ENCODE measurements at regions not wholly inside any gene's neighbourhood (a gene's known extent, or its start where the extent isn't known, plus 50 kb on each side); places are given as distances from the start of the nearest gene placed in this dataset.
A peak's percentile ranks its signal among the peaks of the same experiment; 100 is the strongest.

GRCh38 chr14:82647088-82647810, 1113.6 kb upstream of the SEL1L start:
- CTCF ChIA-PET, result no interaction called here
- DNase-seq (ENCODE audit: unreplicated experiment), result no peak
- H3K27me3 Mint-ChIP-seq (ENCODE audit: insufficient read depth, unreplicated experiment), result no peaks in the 10 kb centered on the region
- no peak overlapping the region for H3K4me3 Mint-ChIP-seq (ENCODE audit: unreplicated experiment)
- intact Hi-C loops (cut with micrococcal nuclease), result no loop called here
- H3K27ac Mint-ChIP-seq (ENCODE audit: low read depth, unreplicated experiment), result no peak overlapping the region
- H3K4me1 Mint-ChIP-seq (ENCODE audit: insufficient read depth, unreplicated experiment), result no peaks in the 10 kb centered on the region
- no peak for TF ChIP-seq CTCF (IDR thresholded peaks at IDR 0.05; ENCODE audit: unreplicated experiment)
- POLR2A ChIA-PET, result interaction anchor here (0.9 kb wide), 1 partner anchor 8 kb away, joined by 3 read pairs; no protein-coding TSS in a partner anchor
- H3K36me3 Mint-ChIP-seq (ENCODE audit: insufficient read depth, unreplicated experiment), result no peaks in the 10 kb centered on the region
- H3K9me3 Mint-ChIP-seq (ENCODE audit: unreplicated experiment), result peaks cover 12% of the 10 kb centered on the region
- BruUV-seq (replicated peaks), result no TSS peak

- H3K9me3 Mint-ChIP-seq (ENCODE audit: unreplicated experiment), result no peaks in the 10 kb centered on the region
- BruUV-seq (replicated peaks), result no TSS peak
- H3K4me1 Mint-ChIP-seq (ENCODE audit: insufficient read depth, unreplicated experiment), result no peaks in the 10 kb centered on the region
- no peak for DNase-seq (ENCODE audit: unreplicated experiment)
- ChIA-PET CTCF (interaction anchor here (1.0 kb wide), 1 partner anchor 29 kb away, joined by 3 read pairs; no protein-coding TSS in a partner anchor), POLR2A (interaction anchor here (0.6 to 0.7 kb wide), 2 partner anchors 9 to 14 kb away, joined by 3 read pairs; no protein-coding TSS in a partner anchor)
- no peak overlapping the region for H3K27ac Mint-ChIP-seq (ENCODE audit: low read depth, unreplicated experiment)
- H3K36me3 Mint-ChIP-seq (ENCODE audit: insufficient read depth, unreplicated experiment), result no peaks in the 10 kb centered on the region
- intact Hi-C loops (cut with micrococcal nuclease), result no loop called here
- no peak for TF ChIP-seq CTCF (IDR thresholded peaks at IDR 0.05; ENCODE audit: unreplicated experiment)
- no peak overlapping the region for H3K4me3 Mint-ChIP-seq (ENCODE audit: unreplicated experiment)
- H3K27me3 Mint-ChIP-seq (ENCODE audit: insufficient read depth, unreplicated experiment), result no peaks in the 10 kb centered on the region
Observed at GRCh38 chr14:82655770-82656169, 1122.1 kb upstream of the SEL1L start.

- Mint-ChIP-seq H3K9me3 (ENCODE audit: unreplicated experiment) (no peaks in the 10 kb centered on the region), H3K4me1 (ENCODE audit: insufficient read depth, unreplicated experiment) (no peaks in the 10 kb centered on the region), H3K4me3 (ENCODE audit: unreplicated experiment) (no peak overlapping the region), H3K36me3 (ENCODE audit: insufficient read depth, unreplicated experiment) (no peaks in the 10 kb centered on the region), H3K27ac (ENCODE audit: low read depth, unreplicated experiment) (no peak overlapping the region), H3K27me3 (ENCODE audit: insufficient read depth, unreplicated experiment) (no peaks in the 10 kb centered on the region)
- DNase-seq (ENCODE audit: unreplicated experiment), result peak; percentile 28
- intact Hi-C loops (cut with micrococcal nuclease), result no loop called here
- BruUV-seq (replicated peaks), result no TSS peak
- no peak for TF ChIP-seq CTCF (IDR thresholded peaks at IDR 0.05; ENCODE audit: unreplicated experiment)
- ChIA-PET CTCF (interaction anchor here (0.6 kb wide), 1 partner anchor 13 kb away, joined by 4 read pairs; no protein-coding TSS in a partner anchor), POLR2A (no interaction called here)
Observed at GRCh38 chr14:82657186-82657675, 1123.6 kb upstream of the SEL1L start.

GRCh38 chr14:82661258-82661657, 1127.6 kb upstream of the SEL1L start:
- POLR2A ChIA-PET, result interaction anchor here (0.6 kb wide), 1 partner anchor 1055 kb away, joined by 3 read pairs; no protein-coding TSS in a partner anchor
- TF ChIP-seq CTCF (IDR thresholded peaks at IDR 0.05; ENCODE audit: unreplicated experiment), result no peak
- Mint-ChIP-seq H3K4me3 (ENCODE audit: unreplicated experiment) (no peak overlapping the region), H3K27ac (ENCODE audit: low read depth, unreplicated experiment) (no peak overlapping the region), H3K9me3 (ENCODE audit: unreplicated experiment) (no peaks in the 10 kb centered on the region), H3K36me3 (ENCODE audit: insufficient read depth, unreplicated experiment) (no peaks in the 10 kb centered on the region), H3K4me1 (ENCODE audit: insufficient read depth, unreplicated experiment) (no peaks in the 10 kb centered on the region), H3K27me3 (ENCODE audit: insufficient read depth, unreplicated experiment) (no peaks in the 10 kb centered on the region)
- CTCF ChIA-PET, result no interaction called here
- no peak for DNase-seq (ENCODE audit: unreplicated experiment)
- no TSS peak for BruUV-seq (replicated peaks)
- intact Hi-C loops (cut with micrococcal nuclease), result no loop called here
